HEK293 (cell line): ENCODE measurements at regions not wholly inside any gene's neighbourhood (a gene's known extent, or its start where the extent isn't known, plus 50 kb on each side); places are given as distances from the start of the nearest gene placed in this dataset.

Source experiments
- KLF9 ChIP-seq: fragments of 450-650 bp; formaldehyde crosslinking; IDR thresholded peaks from 2 replicates; pipeline ENCODE4 v1.5.1; 2016; ENCODE audit warnings: missing biosample characterization, missing genetic modification characterization, low read depth
- ZBTB1 ChIP-seq: fragments of 450-650 bp; formaldehyde crosslinking; IDR thresholded peaks from 2 replicates; pipeline ENCODE4 v1.5.1; 2016; ENCODE audit warnings: missing biosample characterization, missing genetic modification characterization
- ZEB2 ChIP-seq: fragments of 450-650 bp; formaldehyde crosslinking; IDR thresholded peaks from 2 replicates; pipeline ENCODE4 v1.5.1; 2016; ENCODE audit warnings: missing biosample characterization, missing genetic modification characterization
- ZNF138 ChIP-seq: fragments of 450-650 bp; formaldehyde crosslinking; IDR thresholded peaks from 2 replicates; pipeline ENCODE4 v1.5.1; 2016; ENCODE audit warnings: missing biosample characterization, missing genetic modification characterization, borderline replicate concordance
- ZNF239 ChIP-seq: fragments of 450-650 bp; formaldehyde crosslinking; IDR thresholded peaks from 2 replicates; pipeline ENCODE4 v1.5.1; 2016; ENCODE audit warnings: missing biosample characterization, missing genetic modification characterization
- ZNF843 ChIP-seq: fragments of 450-650 bp; formaldehyde crosslinking; IDR thresholded peaks from 2 replicates; pipeline ENCODE4 v1.5.1; 2016; ENCODE audit warnings: missing biosample characterization, missing genetic modification characterization
- TF ChIP-seq, protein P1 (sequence below): fragments of 450-650 bp; formaldehyde crosslinking; IDR thresholded peaks from 2 replicates; pipeline ENCODE4 v1.5.1; 2016; ENCODE audit warnings: missing biosample characterization, missing genetic modification characterization
- TF ChIP-seq, protein P2 (sequence below): fragments of 450-650 bp; formaldehyde crosslinking; IDR thresholded peaks from 2 replicates; pipeline ENCODE4 v1.5.1; 2017; ENCODE audit warnings: missing biosample characterization, mild to moderate bottlenecking, missing genetic modification characterization, moderate library complexity
- TF ChIP-seq, protein P3 (sequence below): fragments of 450-650 bp; formaldehyde crosslinking; IDR thresholded peaks from 2 replicates; pipeline ENCODE4 v1.5.1; 2016; ENCODE audit warnings: missing biosample characterization, missing genetic modification characterization

DNA sequence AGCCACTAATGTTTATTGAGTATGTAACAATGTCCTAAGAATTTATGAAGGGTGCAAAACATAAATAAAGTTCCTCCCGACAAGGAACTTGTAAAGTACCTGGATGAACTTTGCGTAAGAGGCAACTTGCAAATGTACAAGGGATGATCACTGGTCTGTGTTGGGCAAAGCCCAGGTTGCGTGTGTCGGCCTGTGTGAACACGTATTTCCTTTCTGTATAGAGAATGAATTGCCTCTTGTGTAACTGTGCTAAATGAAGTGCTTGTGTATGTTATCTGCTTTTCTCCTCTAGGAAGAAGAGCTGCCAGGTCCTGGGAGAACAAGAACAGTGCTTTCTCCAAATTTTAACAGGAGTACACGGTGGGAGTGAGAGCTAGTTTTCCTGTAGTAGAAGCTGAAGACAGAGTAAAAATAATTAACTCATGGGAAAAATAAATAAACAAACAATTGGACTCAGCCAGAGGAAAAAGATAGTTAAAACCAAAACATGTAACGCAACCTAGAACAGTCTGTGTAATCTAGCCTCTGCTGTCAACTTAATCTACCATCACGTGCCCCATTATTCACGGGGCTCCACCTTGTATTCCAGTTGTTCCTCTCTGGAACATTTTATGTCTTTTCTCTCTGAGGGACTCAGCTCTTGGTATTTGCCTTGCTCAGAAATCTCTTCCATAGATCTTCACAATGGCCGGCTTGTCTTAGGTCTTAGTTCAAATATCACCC, 83.7 kb upstream of the RASGRP1 start:
- TF ChIP-seq ZNF239 (tag by site-specific recombination) (no peak), ZNF843 (tag by site-specific recombination) (no peak), ZBTB1 (tag by site-specific recombination) (no peak), ZNF138 (tag by site-specific recombination) (no peak), ZEB2 (no peak), KLF9 (no peak)
- TF ChIP-seq, protein P1, sequence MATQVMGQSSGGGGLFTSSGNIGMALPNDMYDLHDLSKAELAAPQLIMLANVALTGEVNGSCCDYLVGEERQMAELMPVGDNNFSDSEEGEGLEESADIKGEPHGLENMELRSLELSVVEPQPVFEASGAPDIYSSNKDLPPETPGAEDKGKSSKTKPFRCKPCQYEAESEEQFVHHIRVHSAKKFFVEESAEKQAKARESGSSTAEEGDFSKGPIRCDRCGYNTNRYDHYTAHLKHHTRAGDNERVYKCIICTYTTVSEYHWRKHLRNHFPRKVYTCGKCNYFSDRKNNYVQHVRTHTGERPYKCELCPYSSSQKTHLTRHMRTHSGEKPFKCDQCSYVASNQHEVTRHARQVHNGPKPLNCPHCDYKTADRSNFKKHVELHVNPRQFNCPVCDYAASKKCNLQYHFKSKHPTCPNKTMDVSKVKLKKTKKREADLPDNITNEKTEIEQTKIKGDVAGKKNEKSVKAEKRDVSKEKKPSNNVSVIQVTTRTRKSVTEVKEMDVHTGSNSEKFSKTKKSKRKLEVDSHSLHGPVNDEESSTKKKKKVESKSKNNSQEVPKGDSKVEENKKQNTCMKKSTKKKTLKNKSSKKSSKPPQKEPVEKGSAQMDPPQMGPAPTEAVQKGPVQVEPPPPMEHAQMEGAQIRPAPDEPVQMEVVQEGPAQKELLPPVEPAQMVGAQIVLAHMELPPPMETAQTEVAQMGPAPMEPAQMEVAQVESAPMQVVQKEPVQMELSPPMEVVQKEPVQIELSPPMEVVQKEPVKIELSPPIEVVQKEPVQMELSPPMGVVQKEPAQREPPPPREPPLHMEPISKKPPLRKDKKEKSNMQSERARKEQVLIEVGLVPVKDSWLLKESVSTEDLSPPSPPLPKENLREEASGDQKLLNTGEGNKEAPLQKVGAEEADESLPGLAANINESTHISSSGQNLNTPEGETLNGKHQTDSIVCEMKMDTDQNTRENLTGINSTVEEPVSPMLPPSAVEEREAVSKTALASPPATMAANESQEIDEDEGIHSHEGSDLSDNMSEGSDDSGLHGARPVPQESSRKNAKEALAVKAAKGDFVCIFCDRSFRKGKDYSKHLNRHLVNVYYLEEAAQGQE (tag by site-specific recombination): no peak
- TF ChIP-seq, protein P2, sequence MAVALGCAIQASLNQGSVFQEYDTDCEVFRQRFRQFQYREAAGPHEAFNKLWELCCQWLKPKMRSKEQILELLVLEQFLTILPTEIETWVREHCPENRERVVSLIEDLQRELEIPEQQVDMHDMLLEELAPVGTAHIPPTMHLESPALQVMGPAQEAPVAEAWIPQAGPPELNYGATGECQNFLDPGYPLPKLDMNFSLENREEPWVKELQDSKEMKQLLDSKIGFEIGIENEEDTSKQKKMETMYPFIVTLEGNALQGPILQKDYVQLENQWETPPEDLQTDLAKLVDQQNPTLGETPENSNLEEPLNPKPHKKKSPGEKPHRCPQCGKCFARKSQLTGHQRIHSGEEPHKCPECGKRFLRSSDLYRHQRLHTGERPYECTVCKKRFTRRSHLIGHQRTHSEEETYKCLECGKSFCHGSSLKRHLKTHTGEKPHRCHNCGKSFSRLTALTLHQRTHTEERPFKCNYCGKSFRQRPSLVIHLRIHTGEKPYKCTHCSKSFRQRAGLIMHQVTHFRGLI: no peak
- TF ChIP-seq, protein P3, sequence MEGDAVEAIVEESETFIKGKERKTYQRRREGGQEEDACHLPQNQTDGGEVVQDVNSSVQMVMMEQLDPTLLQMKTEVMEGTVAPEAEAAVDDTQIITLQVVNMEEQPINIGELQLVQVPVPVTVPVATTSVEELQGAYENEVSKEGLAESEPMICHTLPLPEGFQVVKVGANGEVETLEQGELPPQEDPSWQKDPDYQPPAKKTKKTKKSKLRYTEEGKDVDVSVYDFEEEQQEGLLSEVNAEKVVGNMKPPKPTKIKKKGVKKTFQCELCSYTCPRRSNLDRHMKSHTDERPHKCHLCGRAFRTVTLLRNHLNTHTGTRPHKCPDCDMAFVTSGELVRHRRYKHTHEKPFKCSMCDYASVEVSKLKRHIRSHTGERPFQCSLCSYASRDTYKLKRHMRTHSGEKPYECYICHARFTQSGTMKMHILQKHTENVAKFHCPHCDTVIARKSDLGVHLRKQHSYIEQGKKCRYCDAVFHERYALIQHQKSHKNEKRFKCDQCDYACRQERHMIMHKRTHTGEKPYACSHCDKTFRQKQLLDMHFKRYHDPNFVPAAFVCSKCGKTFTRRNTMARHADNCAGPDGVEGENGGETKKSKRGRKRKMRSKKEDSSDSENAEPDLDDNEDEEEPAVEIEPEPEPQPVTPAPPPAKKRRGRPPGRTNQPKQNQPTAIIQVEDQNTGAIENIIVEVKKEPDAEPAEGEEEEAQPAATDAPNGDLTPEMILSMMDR: no peak
